Astrocyte (in vitro differentiated cells and primary cell): ENCODE measurements at regions not wholly inside any gene's neighbourhood (a gene's known extent, or its start where the extent isn't known, plus 50 kb on each side); places are given as distances from the start of the nearest gene placed in this dataset.

Source experiments
- DNase-seq: peaks from one replicate; pipeline ENCODE4 v3.0.0-alpha.2; 2010; ENCODE audit warnings: low read depth
- FAIRE-seq: peaks from 2 replicates; lab custom pipeline; 2011; peaks lifted over from hg19 to GRCh38; lab: Jason Lieb, UNC
- H2AFZ ChIP-seq: 2 replicates; pipeline ENCODE4 v1.6.0; 2012; ENCODE audit warnings: low read depth, low read length, inconsistent platforms
- H3K27ac ChIP-seq: 2 replicates; pipeline ENCODE4 v1.5.1; 2011; ENCODE audit warnings: low read depth, low read length, inconsistent platforms
- H3K27me3 ChIP-seq: 2 replicates; pipeline ENCODE4 v1.6.0; 2011; ENCODE audit warnings: low read length, inconsistent platforms; ENCODE audit not compliant: insufficient read depth
- H3K36me3 ChIP-seq: 2 replicates; pipeline ENCODE4 v1.5.1; 2011; ENCODE audit warnings: low read length, inconsistent platforms; ENCODE audit not compliant: insufficient read depth
- H3K4me1 ChIP-seq: 2 replicates; pipeline ENCODE4 v1.5.1; 2011; ENCODE audit warnings: low read length, inconsistent platforms; ENCODE audit not compliant: insufficient read depth
- H3K4me2 ChIP-seq: 2 replicates; pipeline ENCODE4 v1.6.0; 2012; ENCODE audit warnings: low read length, inconsistent platforms
- H3K4me3 ChIP-seq: 2 replicates; pipeline ENCODE4 v1.5.1; 2011; ENCODE audit warnings: low read depth, mild to moderate bottlenecking, low read length, inconsistent platforms; ENCODE audit not compliant: insufficient read depth
- H3K79me2 ChIP-seq: 2 replicates; pipeline ENCODE4 v1.6.0; 2012; ENCODE audit warnings: mild to moderate bottlenecking, low read length, inconsistent platforms; ENCODE audit not compliant: insufficient read depth
- H3K9ac ChIP-seq: 2 replicates; pipeline ENCODE4 v1.6.0; 2012; ENCODE audit warnings: mild to moderate bottlenecking, low read length, inconsistent platforms
- H3K9me3 ChIP-seq: 2 replicates; pipeline ENCODE4 v1.5.1; 2012; ENCODE audit warnings: low read depth, mild to moderate bottlenecking, low read length, inconsistent platforms; ENCODE audit not compliant: insufficient read depth
- H4K20me1 ChIP-seq: 2 replicates; pipeline ENCODE4 v1.6.0; 2012; ENCODE audit warnings: low read length, inconsistent platforms; ENCODE audit not compliant: insufficient read depth
- H3K27ac Mint-ChIP-seq: one replicate; pipeline ENCODE4 v1.8.0; 2021; ENCODE audit warnings: mild to moderate bottlenecking, mixed read lengths; ENCODE audit not compliant: unreplicated experiment
- H3K27me3 Mint-ChIP-seq: one replicate; pipeline ENCODE4 v1.8.0; 2021; ENCODE audit warnings: low read depth, mixed read lengths; ENCODE audit not compliant: unreplicated experiment
- H3K36me3 Mint-ChIP-seq: one replicate; pipeline ENCODE4 v1.8.0; 2021; ENCODE audit warnings: low read depth, mixed read lengths; ENCODE audit not compliant: unreplicated experiment
- H3K4me1 Mint-ChIP-seq: one replicate; pipeline ENCODE4 v1.8.0; 2021; ENCODE audit warnings: low read depth, mixed read lengths; ENCODE audit not compliant: unreplicated experiment
- H3K4me3 Mint-ChIP-seq: one replicate; pipeline ENCODE4 v1.8.0; 2021; ENCODE audit warnings: mild to moderate bottlenecking, moderate library complexity, mixed read lengths; ENCODE audit not compliant: unreplicated experiment
- H3K9me3 Mint-ChIP-seq: one replicate; pipeline ENCODE4 v1.8.0; 2021; ENCODE audit warnings: mild to moderate bottlenecking, mixed read lengths; ENCODE audit not compliant: unreplicated experiment
- EZH2 ChIP-seq: IDR thresholded peaks from 2 replicates; pipeline ENCODE4 v1.6.1; 2012; ENCODE audit warnings: mild to moderate bottlenecking, low read length, inconsistent platforms; ENCODE audit not compliant: insufficient read depth
- TF ChIP-seq, protein P1 (sequence below): IDR thresholded peaks from 2 replicates; pipeline ENCODE4 v1.5.1; 2011; ENCODE audit warnings: low read depth, mild to moderate bottlenecking, inconsistent platforms, low read length, moderate library complexity; ENCODE audit not compliant: insufficient read depth

DNA sequence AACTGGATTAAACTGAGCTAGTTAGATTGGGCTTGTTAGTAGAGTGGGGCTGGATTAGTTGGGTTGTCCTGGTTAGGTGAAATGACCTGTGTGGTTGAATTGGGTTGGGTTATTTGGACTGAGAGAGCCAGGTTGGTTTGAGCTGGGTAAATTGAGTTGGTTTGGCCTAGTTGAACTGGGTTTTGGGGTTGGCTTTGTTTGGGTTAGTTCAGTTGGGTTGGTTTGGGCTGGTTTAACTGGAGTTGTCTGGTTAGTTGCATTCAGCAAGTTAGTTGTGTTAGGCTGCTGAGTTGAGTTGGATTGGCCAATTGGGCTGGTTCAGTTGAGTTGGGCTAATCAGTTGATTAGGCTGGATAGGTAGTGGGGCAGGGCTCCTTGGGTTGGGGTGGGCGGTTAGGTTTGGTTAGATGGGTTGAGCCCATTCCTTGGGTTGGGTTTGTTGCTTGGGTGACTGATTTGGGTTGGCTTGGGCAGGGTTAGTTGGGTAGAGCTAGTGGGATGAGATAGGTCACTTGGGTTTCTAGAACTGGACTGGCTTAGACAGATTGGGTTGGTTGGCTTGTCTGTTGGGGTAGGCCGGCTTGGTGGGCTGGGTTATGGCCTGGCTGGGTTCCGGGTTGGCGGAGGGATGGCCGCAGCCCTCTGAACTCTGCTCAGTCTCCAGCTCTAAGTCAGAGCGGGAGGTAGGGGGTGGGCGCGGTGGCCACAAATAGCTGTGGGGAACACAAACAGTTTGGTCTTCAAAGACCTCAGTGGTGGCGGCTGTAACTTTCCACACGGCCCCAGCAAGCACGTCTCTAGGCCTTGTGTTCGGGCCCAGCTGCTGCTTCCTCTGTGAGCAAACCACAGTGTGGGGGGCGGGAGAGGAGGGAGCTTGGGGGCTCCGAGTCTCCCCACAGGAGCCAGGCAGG lies 67.2 kb upstream of the RUNX3 start:
- Mint-ChIP-seq H3K4me3 (no peak overlapping the region), H3K27me3 (peaks cover 23% of the 10 kb centered on the region), H3K27ac (no peak overlapping the region), H3K36me3 (peaks cover 3% of the 10 kb centered on the region), H3K4me1 (no peaks in the 10 kb centered on the region), H3K9me3 (peaks cover 7% of the 10 kb centered on the region)
- Histone ChIP-seq H3K27ac (no peak overlapping the region), H4K20me1 (no peaks in the 10 kb centered on the region), H3K36me3 (no peaks in the 10 kb centered on the region), H3K4me1 (no peaks in the 10 kb centered on the region), H3K9me3 (no peaks in the 10 kb centered on the region), H2AFZ (no peak overlapping the region), H3K79me2 (no peaks in the 10 kb centered on the region), H3K9ac (no peak overlapping the region), H3K4me3 (no peak overlapping the region), H3K27me3 (peaks cover 12% of the 10 kb centered on the region), H3K4me2 (no peak overlapping the region)
- no peak for FAIRE-seq
- no peak for DNase-seq
- no peak for TF ChIP-seq EZH2
- TF ChIP-seq, protein P1, sequence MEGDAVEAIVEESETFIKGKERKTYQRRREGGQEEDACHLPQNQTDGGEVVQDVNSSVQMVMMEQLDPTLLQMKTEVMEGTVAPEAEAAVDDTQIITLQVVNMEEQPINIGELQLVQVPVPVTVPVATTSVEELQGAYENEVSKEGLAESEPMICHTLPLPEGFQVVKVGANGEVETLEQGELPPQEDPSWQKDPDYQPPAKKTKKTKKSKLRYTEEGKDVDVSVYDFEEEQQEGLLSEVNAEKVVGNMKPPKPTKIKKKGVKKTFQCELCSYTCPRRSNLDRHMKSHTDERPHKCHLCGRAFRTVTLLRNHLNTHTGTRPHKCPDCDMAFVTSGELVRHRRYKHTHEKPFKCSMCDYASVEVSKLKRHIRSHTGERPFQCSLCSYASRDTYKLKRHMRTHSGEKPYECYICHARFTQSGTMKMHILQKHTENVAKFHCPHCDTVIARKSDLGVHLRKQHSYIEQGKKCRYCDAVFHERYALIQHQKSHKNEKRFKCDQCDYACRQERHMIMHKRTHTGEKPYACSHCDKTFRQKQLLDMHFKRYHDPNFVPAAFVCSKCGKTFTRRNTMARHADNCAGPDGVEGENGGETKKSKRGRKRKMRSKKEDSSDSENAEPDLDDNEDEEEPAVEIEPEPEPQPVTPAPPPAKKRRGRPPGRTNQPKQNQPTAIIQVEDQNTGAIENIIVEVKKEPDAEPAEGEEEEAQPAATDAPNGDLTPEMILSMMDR = no peak

DNA sequence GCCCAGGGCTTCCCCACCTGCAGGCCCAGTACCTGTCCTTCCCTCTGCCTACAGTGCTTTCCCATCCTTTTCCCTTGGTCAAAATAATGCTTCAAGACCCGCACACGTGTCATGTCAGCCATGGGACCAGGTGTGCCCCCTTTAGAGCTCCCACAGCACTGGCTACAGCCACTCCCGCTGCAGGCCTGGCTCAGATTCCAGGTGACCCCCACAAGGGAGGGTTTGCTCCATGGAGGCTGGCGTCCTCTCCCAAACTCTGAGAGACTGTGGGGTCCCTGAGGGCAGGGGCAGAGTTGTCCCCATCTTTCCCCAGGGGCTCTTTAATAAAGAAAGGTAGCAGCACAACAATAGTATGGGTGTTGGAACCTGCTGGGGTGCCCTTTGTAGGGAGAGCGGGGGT lies 66.4 kb upstream of the RUNX3 start:
- Mint-ChIP-seq H3K4me1 (no peaks in the 10 kb centered on the region), H3K27me3 (peaks cover 24% of the 10 kb centered on the region), H3K4me3 (no peak overlapping the region), H3K36me3 (peaks cover 3% of the 10 kb centered on the region), H3K9me3 (peaks cover 7% of the 10 kb centered on the region), H3K27ac (no peak overlapping the region)
- H3K4me1 ChIP-seq = no peaks in the 10 kb centered on the region
- no peaks in the 10 kb centered on the region for H3K36me3 ChIP-seq
- no peak overlapping the region for H3K9ac ChIP-seq
- H2AFZ ChIP-seq = no peak overlapping the region
- no peak overlapping the region for H3K4me3 ChIP-seq
- DNase-seq (no peak), FAIRE-seq (no peak)
- H4K20me1 ChIP-seq = no peaks in the 10 kb centered on the region
- no peak overlapping the region for H3K27ac ChIP-seq
- H3K9me3 ChIP-seq = no peaks in the 10 kb centered on the region
- no peaks in the 10 kb centered on the region for H3K79me2 ChIP-seq
- H3K4me2 ChIP-seq = no peak overlapping the region
- peaks cover 19% of the 10 kb centered on the region for H3K27me3 ChIP-seq
- TF ChIP-seq EZH2 = no peak
- TF ChIP-seq, protein P1 = no peak

DNA sequence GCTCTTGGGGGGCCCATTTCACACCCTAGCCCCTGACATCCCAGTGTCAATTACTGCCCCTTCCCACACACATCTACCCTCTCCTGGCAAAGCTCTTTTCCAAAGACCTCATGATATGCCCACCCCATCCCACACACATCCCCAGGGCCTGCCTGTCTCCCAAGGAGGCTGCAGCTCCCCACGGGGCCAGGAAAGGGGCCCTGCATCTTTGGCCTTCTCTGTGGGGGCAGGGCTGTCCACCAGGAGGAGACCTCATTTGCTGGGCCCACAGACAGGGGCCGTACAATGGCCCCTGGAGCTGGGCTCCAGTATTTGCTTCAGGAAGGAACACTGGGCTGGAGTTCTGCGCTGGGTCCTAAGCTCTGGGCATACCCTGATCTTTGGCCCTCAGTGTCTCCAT lies 65.6 kb upstream of the RUNX3 start:
- no peak for FAIRE-seq
- no peak overlapping the region for H3K4me2 ChIP-seq
- H3K27ac ChIP-seq = no peak overlapping the region
- no peaks in the 10 kb centered on the region for H3K79me2 ChIP-seq
- Mint-ChIP-seq H3K36me3 (peaks cover 3% of the 10 kb centered on the region), H3K27me3 (peaks cover 29% of the 10 kb centered on the region), H3K27ac (no peak overlapping the region), H3K9me3 (peaks cover 7% of the 10 kb centered on the region), H3K4me3 (no peak overlapping the region), H3K4me1 (no peaks in the 10 kb centered on the region)
- no peak overlapping the region for H2AFZ ChIP-seq
- H3K9me3 ChIP-seq = no peaks in the 10 kb centered on the region
- H3K27me3 ChIP-seq = peaks cover 24% of the 10 kb centered on the region
- H4K20me1 ChIP-seq = no peaks in the 10 kb centered on the region
- H3K36me3 ChIP-seq = no peaks in the 10 kb centered on the region
- no peaks in the 10 kb centered on the region for H3K4me1 ChIP-seq
- TF ChIP-seq, protein P1 = no peak
- TF ChIP-seq EZH2 = no peak
- no peak for DNase-seq
- H3K9ac ChIP-seq = no peak overlapping the region
- H3K4me3 ChIP-seq = no peak overlapping the region
